GM23338 (cell line): ENCODE measurements at regions not wholly inside any gene's neighbourhood (a gene's known extent, or its start where the extent isn't known, plus 50 kb on each side); places are given as distances from the start of the nearest gene placed in this dataset.

Experiments
- ATAC-seq: fragments of 200-7000 bp; cut with Tn5 transposase; 3 replicates; pipeline ENCODE4 v1.9.1; 2020
- DNase-seq: peaks from one replicate; pipeline ENCODE4 v3.0.0-alpha.2; 2015; ENCODE audit warnings: low spot score
- H2AFZ ChIP-seq: fragments of 200-600 bp; sonication (generic); 2 replicates; pipeline ENCODE4 v1.8.0; 2016; ENCODE audit warnings: antibody characterized with exemption, mild to moderate bottlenecking, moderate library complexity
- H3F3A ChIP-seq: fragments of 200-600 bp; sonication (generic); replicated peaks from 2 replicates; pipeline ENCODE4 v1.8.0; 2017; ENCODE audit warnings: antibody characterized with exemption, mixed run types, low read depth
- H3K27ac ChIP-seq: fragments of 200-600 bp; sonication (generic); 2 replicates; pipeline ENCODE4 v1.6.1; 2016; ENCODE audit warnings: low read depth
- H3K27me3 ChIP-seq: fragments of 200-600 bp; sonication (generic); 2 replicates; pipeline ENCODE4 v1.8.0; 2016; ENCODE audit warnings: mild to moderate bottlenecking, mixed run types, moderate library complexity; ENCODE audit not compliant: insufficient read depth
- H3K36me3 ChIP-seq: fragments of 200-600 bp; sonication (generic); 2 replicates; pipeline ENCODE4 v1.8.0; 2016; ENCODE audit warnings: mild to moderate bottlenecking; ENCODE audit not compliant: insufficient read depth
- H3K4me1 ChIP-seq: fragments of 200-600 bp; sonication (generic); 2 replicates; pipeline ENCODE4 v1.8.0; 2016; ENCODE audit warnings: mild to moderate bottlenecking, moderate library complexity; ENCODE audit not compliant: insufficient read depth
- H3K4me2 ChIP-seq: fragments of 200-600 bp; sonication (generic); 2 replicates; pipeline ENCODE4 v1.7.1; 2017; ENCODE audit warnings: mixed run types
- H3K4me3 ChIP-seq: fragments of 200-600 bp; sonication (generic); 2 replicates; pipeline ENCODE4 v1.6.1; 2016; ENCODE audit warnings: mixed run types
- H3K79me2 ChIP-seq: fragments of 200-600 bp; sonication (generic); replicated peaks from 2 replicates; pipeline ENCODE4 v1.8.0; 2017; ENCODE audit warnings: mild to moderate bottlenecking; ENCODE audit not compliant: insufficient read depth
- H3K9me2 ChIP-seq: fragments of 200-600 bp; sonication (generic); 2 replicates; pipeline ENCODE4 v1.8.0; 2017; ENCODE audit not compliant: insufficient read depth
- H4K20me1 ChIP-seq: fragments of 200-600 bp; sonication (generic); replicated peaks from 2 replicates; pipeline ENCODE4 v1.8.0; 2017; ENCODE audit warnings: mild to moderate bottlenecking; ENCODE audit not compliant: insufficient read depth
- H3K27ac Mint-ChIP-seq: 2 replicates; pipeline ENCODE4 v1.8.0; 2020; ENCODE audit warnings: inconsistent platforms, mild to moderate bottlenecking, moderate library complexity, mixed read lengths
- H3K27me3 Mint-ChIP-seq: 3 replicates; pipeline ENCODE4 v1.8.0; 2022; ENCODE audit warnings: low read depth, mild to moderate bottlenecking, moderate library complexity, mixed read lengths, inconsistent platforms; ENCODE audit not compliant: insufficient read depth, poor library complexity
- H3K36me3 Mint-ChIP-seq: 3 replicates; pipeline ENCODE4 v1.8.0; 2021; ENCODE audit warnings: low read depth, mild to moderate bottlenecking, inconsistent platforms, moderate library complexity, mixed read lengths
- H3K4me1 Mint-ChIP-seq: 3 replicates; pipeline ENCODE4 v1.8.0; 2020; ENCODE audit warnings: mild to moderate bottlenecking, inconsistent platforms, mixed read lengths
- H3K4me3 Mint-ChIP-seq: 3 replicates; pipeline ENCODE4 v1.8.0; 2021; ENCODE audit warnings: moderate library complexity, mild to moderate bottlenecking, inconsistent platforms, mixed read lengths
- H3K9me3 Mint-ChIP-seq: 3 replicates; pipeline ENCODE4 v1.8.0; 2020; ENCODE audit warnings: moderate library complexity, mild to moderate bottlenecking, inconsistent platforms, mixed read lengths
- CREB1 ChIP-seq: fragments of 250-450 bp; sonication (Bioruptor Pico); IDR thresholded peaks from 2 replicates; pipeline ENCODE4 v1.5.0; 2020; ENCODE audit warnings: low read depth, mild to moderate bottlenecking, moderate library complexity
- EZH2 ChIP-seq: fragments of 200-600 bp; sonication (generic); IDR thresholded peaks from one replicate; pipeline ENCODE4 v1.8.0; 2017; ENCODE audit warnings: antibody characterized with exemption, mild to moderate bottlenecking, low read depth; ENCODE audit not compliant: unreplicated experiment
- EZH2phosphoT487 ChIP-seq: fragments of 200-600 bp; sonication (generic); IDR thresholded peaks from one replicate; pipeline ENCODE4 v1.8.1; 2018; ENCODE audit warnings: antibody characterized with exemption; ENCODE audit not compliant: unreplicated experiment
- JUNB ChIP-seq: IDR thresholded peaks from one replicate; pipeline ENCODE4 v1.6.1; 2016; ENCODE audit warnings: antibody characterized with exemption; ENCODE audit not compliant: unreplicated experiment
- NANOG ChIP-seq: IDR thresholded peaks from 2 replicates; pipeline ENCODE4 v1.6.1; 2016; ENCODE audit warnings: antibody characterized with exemption, borderline replicate concordance
- POLR2AphosphoS5 ChIP-seq: IDR thresholded peaks from 2 replicates; pipeline ENCODE4 v1.6.1; 2016; ENCODE audit warnings: antibody characterized with exemption, low read depth
- STAT1 ChIP-seq: IDR thresholded peaks from one replicate; pipeline ENCODE4 v1.6.1; 2016; ENCODE audit warnings: antibody characterized with exemption; ENCODE audit not compliant: unreplicated experiment
- ZNF114 ChIP-seq: fragments of 250-450 bp; sonication (Bioruptor Pico); IDR thresholded peaks from 2 replicates; pipeline ENCODE4 v1.5.0; 2020; ENCODE audit warnings: mild to moderate bottlenecking, moderate library complexity
- ZNF331 ChIP-seq: fragments of 250-450 bp; sonication (Bioruptor Pico); IDR thresholded peaks from 2 replicates; pipeline ENCODE4 v1.5.0; 2020; ENCODE audit warnings: low read depth, mild to moderate bottlenecking, moderate library complexity
- TF ChIP-seq, protein P1 (sequence below), 2 experiments: fragments of 200-600 bp in 1 of 2; sonication (generic) in 1 of 2; conservative IDR thresholded peaks; 2 replicates each; pipeline versions ENCODE4 v1.5.1 to v1.6.1; 2016 to 2017; ENCODE audit warnings: antibody characterized with exemption in 2 of 2, low read depth in 2 of 2, mild to moderate bottlenecking in 2 of 2, moderate library complexity in 1 of 2
- TF ChIP-seq, protein P2 (sequence below): IDR thresholded peaks from 2 replicates; pipeline ENCODE4 v1.6.1; 2016; ENCODE audit warnings: antibody characterized with exemption
- TF ChIP-seq, protein P3 (sequence below): IDR thresholded peaks from one replicate; pipeline ENCODE4 v1.6.1; 2018; ENCODE audit warnings: antibody characterized with exemption; ENCODE audit not compliant: unreplicated experiment
- TF ChIP-seq, protein P4 (sequence below): fragments of 250-450 bp; sonication (Bioruptor Pico); IDR thresholded peaks from 2 replicates; pipeline ENCODE4 v1.5.0; 2020; ENCODE audit warnings: mild to moderate bottlenecking, moderate library complexity

DNA sequence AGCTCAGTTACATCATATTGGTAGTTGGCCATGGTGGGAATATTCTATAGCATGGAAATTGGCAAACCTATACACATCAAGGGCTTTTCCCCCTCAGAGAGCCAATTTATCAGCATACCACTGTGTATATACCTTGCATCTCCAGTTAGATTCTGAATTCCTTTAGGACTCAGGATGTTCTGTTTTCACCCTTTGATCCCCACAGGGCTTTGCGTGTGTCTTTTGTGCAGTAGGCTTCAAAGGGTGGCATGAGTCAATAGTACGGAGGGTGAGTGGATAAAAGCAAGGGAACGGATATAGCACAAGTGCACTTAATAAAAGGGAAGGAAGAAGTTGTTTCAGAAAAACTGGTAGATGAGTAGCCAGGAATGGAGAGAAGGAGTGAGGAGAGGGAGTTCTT, 99.2 kb upstream of the RGMA start:
- H3K27me3 ChIP-seq: no peaks in the 10 kb centered on the region
- H3K27ac Mint-ChIP-seq: no peak overlapping the region
- H3K27me3 Mint-ChIP-seq: peaks cover 9% of the 10 kb centered on the region

More for the DNA sequence above, 99.2 kb upstream of the RGMA start:
- H3K4me3 ChIP-seq: no peak overlapping the region
- H3K36me3 ChIP-seq: no peaks in the 10 kb centered on the region
- H3K79me2 ChIP-seq: no peaks in the 10 kb centered on the region
- no peaks in the 10 kb centered on the region; the same call in 1 of the 2 replicates for H4K20me1 ChIP-seq
- TF ChIP-seq STAT1 (no peak), ZNF114 (CRISPR knock-in tag) (no peak), EZH2 (no peak), EZH2phosphoT487 (no peak), ZNF331 (no peak), CREB1 (no peak), NANOG (no peak), JUNB (no peak), POLR2AphosphoS5 (no peak)
- TF ChIP-seq, protein P1, sequence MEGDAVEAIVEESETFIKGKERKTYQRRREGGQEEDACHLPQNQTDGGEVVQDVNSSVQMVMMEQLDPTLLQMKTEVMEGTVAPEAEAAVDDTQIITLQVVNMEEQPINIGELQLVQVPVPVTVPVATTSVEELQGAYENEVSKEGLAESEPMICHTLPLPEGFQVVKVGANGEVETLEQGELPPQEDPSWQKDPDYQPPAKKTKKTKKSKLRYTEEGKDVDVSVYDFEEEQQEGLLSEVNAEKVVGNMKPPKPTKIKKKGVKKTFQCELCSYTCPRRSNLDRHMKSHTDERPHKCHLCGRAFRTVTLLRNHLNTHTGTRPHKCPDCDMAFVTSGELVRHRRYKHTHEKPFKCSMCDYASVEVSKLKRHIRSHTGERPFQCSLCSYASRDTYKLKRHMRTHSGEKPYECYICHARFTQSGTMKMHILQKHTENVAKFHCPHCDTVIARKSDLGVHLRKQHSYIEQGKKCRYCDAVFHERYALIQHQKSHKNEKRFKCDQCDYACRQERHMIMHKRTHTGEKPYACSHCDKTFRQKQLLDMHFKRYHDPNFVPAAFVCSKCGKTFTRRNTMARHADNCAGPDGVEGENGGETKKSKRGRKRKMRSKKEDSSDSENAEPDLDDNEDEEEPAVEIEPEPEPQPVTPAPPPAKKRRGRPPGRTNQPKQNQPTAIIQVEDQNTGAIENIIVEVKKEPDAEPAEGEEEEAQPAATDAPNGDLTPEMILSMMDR (conservative IDR thresholded peaks at IDR 0.05; ENCODE audit: low read depth in 2 of 2): no peak
- TF ChIP-seq, protein P2, sequence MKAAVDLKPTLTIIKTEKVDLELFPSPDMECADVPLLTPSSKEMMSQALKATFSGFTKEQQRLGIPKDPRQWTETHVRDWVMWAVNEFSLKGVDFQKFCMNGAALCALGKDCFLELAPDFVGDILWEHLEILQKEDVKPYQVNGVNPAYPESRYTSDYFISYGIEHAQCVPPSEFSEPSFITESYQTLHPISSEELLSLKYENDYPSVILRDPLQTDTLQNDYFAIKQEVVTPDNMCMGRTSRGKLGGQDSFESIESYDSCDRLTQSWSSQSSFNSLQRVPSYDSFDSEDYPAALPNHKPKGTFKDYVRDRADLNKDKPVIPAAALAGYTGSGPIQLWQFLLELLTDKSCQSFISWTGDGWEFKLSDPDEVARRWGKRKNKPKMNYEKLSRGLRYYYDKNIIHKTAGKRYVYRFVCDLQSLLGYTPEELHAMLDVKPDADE: no peak
- TF ChIP-seq, protein P3, sequence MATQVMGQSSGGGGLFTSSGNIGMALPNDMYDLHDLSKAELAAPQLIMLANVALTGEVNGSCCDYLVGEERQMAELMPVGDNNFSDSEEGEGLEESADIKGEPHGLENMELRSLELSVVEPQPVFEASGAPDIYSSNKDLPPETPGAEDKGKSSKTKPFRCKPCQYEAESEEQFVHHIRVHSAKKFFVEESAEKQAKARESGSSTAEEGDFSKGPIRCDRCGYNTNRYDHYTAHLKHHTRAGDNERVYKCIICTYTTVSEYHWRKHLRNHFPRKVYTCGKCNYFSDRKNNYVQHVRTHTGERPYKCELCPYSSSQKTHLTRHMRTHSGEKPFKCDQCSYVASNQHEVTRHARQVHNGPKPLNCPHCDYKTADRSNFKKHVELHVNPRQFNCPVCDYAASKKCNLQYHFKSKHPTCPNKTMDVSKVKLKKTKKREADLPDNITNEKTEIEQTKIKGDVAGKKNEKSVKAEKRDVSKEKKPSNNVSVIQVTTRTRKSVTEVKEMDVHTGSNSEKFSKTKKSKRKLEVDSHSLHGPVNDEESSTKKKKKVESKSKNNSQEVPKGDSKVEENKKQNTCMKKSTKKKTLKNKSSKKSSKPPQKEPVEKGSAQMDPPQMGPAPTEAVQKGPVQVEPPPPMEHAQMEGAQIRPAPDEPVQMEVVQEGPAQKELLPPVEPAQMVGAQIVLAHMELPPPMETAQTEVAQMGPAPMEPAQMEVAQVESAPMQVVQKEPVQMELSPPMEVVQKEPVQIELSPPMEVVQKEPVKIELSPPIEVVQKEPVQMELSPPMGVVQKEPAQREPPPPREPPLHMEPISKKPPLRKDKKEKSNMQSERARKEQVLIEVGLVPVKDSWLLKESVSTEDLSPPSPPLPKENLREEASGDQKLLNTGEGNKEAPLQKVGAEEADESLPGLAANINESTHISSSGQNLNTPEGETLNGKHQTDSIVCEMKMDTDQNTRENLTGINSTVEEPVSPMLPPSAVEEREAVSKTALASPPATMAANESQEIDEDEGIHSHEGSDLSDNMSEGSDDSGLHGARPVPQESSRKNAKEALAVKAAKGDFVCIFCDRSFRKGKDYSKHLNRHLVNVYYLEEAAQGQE: no peak
- TF ChIP-seq, protein P4, sequence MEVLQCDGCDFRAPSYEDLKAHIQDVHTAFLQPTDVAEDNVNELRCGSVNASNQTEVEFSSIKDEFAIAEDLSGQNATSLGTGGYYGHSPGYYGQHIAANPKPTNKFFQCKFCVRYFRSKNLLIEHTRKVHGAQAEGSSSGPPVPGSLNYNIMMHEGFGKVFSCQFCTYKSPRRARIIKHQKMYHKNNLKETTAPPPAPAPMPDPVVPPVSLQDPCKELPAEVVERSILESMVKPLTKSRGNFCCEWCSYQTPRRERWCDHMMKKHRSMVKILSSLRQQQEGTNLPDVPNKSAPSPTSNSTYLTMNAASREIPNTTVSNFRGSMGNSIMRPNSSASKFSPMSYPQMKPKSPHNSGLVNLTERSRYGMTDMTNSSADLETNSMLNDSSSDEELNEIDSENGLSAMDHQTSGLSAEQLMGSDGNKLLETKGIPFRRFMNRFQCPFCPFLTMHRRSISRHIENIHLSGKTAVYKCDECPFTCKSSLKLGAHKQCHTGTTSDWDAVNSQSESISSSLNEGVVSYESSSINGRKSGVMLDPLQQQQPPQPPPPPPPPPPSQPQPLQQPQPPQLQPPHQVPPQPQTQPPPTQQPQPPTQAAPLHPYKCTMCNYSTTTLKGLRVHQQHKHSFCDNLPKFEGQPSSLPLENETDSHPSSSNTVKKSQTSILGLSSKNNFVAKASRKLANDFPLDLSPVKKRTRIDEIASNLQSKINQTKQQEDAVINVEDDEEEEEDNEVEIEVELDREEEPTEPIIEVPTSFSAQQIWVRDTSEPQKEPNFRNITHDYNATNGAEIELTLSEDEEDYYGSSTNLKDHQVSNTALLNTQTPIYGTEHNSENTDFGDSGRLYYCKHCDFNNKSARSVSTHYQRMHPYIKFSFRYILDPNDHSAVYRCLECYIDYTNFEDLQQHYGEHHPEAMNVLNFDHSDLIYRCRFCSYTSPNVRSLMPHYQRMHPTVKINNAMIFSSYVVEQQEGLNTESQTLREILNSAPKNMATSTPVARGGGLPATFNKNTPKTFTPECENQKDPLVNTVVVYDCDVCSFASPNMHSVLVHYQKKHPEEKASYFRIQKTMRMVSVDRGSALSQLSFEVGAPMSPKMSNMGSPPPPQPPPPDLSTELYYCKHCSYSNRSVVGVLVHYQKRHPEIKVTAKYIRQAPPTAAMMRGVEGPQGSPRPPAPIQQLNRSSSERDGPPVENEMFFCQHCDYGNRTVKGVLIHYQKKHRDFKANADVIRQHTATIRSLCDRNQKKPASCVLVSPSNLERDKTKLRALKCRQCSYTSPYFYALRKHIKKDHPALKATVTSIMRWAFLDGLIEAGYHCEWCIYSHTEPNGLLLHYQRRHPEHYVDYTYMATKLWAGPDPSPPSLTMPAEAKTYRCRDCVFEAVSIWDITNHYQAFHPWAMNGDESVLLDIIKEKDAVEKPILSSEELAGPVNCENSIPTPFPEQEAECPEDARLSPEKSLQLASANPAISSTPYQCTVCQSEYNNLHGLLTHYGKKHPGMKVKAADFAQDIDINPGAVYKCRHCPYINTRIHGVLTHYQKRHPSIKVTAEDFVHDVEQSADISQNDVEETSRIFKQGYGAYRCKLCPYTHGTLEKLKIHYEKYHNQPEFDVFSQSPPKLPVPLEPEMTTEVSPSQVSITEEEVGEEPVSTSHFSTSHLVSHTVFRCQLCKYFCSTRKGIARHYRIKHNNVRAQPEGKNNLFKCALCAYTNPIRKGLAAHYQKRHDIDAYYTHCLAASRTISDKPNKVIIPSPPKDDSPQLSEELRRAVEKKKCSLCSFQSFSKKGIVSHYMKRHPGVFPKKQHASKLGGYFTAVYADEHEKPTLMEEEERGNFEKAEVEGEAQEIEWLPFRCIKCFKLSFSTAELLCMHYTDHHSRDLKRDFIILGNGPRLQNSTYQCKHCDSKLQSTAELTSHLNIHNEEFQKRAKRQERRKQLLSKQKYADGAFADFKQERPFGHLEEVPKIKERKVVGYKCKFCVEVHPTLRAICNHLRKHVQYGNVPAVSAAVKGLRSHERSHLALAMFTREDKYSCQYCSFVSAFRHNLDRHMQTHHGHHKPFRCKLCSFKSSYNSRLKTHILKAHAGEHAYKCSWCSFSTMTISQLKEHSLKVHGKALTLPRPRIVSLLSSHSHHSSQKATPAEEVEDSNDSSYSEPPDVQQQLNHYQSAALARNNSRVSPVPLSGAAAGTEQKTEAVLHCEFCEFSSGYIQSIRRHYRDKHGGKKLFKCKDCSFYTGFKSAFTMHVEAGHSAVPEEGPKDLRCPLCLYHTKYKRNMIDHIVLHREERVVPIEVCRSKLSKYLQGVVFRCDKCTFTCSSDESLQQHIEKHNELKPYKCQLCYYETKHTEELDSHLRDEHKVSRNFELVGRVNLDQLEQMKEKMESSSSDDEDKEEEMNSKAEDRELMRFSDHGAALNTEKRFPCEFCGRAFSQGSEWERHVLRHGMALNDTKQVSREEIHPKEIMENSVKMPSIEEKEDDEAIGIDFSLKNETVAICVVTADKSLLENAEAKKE (CRISPR knock-in tag): no peak
- H3F3A ChIP-seq: no peaks in the 10 kb centered on the region; the same call in 1 of the 2 replicates
- ATAC-seq (no peak), DNase-seq (no peak)
- Mint-ChIP-seq H3K4me1 (peaks cover 43% of the 10 kb centered on the region), H3K4me3 (no peak overlapping the region), H3K9me3 (no peaks in the 10 kb centered on the region), H3K36me3 (no peaks in the 10 kb centered on the region)
- peaks cover 42% of the 10 kb centered on the region for H3K4me1 ChIP-seq
- no peak overlapping the region for H3K27ac ChIP-seq
- no peaks in the 10 kb centered on the region for H3K9me2 ChIP-seq
- H3K4me2 ChIP-seq: no peak overlapping the region
- no peak overlapping the region for H2AFZ ChIP-seq
